Karpas-422 (cell line): ENCODE measurements at regions not wholly inside any gene's neighbourhood (a gene's known extent, or its start where the extent isn't known, plus 50 kb on each side); places are given as distances from the start of the nearest gene placed in this dataset.

Source experiments
- DNase-seq: peaks from one replicate; pipeline ENCODE4 v3.0.0-alpha.2; 2015
- H2AFZ ChIP-seq: fragments of 200-600 bp; sonication (generic); 2 replicates; pipeline ENCODE4 v1.6.1; 2014; ENCODE audit warnings: antibody characterized with exemption, low read length, mixed read lengths
- H3K27ac ChIP-seq: fragments of 200-600 bp; sonication (generic); 2 replicates; pipeline ENCODE4 v1.5.1; 2014; ENCODE audit warnings: mild to moderate bottlenecking, low read length, moderate library complexity
- H3K27me3 ChIP-seq: fragments of 200-600 bp; sonication (generic); 2 replicates; pipeline ENCODE4 v1.6.1; 2014; ENCODE audit warnings: low read length, mixed read lengths
- H3K36me3 ChIP-seq: fragments of 200-600 bp; sonication (generic); 2 replicates; pipeline ENCODE4 v1.6.1; 2014; ENCODE audit warnings: low read length, mixed read lengths; ENCODE audit not compliant: insufficient read depth
- H3K4me1 ChIP-seq: fragments of 200-600 bp; sonication (generic); 2 replicates; pipeline ENCODE4 v1.6.1; 2014; ENCODE audit warnings: mild to moderate bottlenecking, low read length, mixed read lengths
- H3K4me2 ChIP-seq: fragments of 200-600 bp; sonication (generic); 2 replicates; pipeline ENCODE4 v1.6.1; 2014; ENCODE audit warnings: low read length, low read depth, mild to moderate bottlenecking; ENCODE audit not compliant: poor library complexity, severe bottlenecking
- H3K4me3 ChIP-seq: fragments of 200-600 bp; sonication (generic); 2 replicates; pipeline ENCODE4 v1.5.1; 2014; ENCODE audit warnings: mild to moderate bottlenecking, antibody characterized with exemption, low read length, mixed read lengths
- H3K79me2 ChIP-seq: fragments of 200-600 bp; sonication (generic); 2 replicates; pipeline ENCODE4 v1.6.1; 2014; ENCODE audit warnings: mild to moderate bottlenecking, low read length, mixed read lengths
- H3K9ac ChIP-seq: fragments of 200-600 bp; sonication (generic); 2 replicates; pipeline ENCODE4 v1.6.0; 2014; ENCODE audit warnings: low read length
- H3K9me2 ChIP-seq: fragments of 200-600 bp; sonication (generic), shearing (Covaris generic); replicated peaks from 2 replicates; pipeline ENCODE4 v1.6.0; 2014; ENCODE audit warnings: mild to moderate bottlenecking, low read length, moderate library complexity; ENCODE audit not compliant: insufficient read depth
- H3K9me3 ChIP-seq: fragments of 300-700, 200-600 bp; sonication (generic); 2 replicates; pipeline ENCODE4 v1.6.1; 2014; ENCODE audit warnings: low read length, mixed read lengths
- H4K20me1 ChIP-seq: fragments of 200-600 bp; sonication (generic); 2 replicates; pipeline ENCODE4 v1.6.1; 2014; ENCODE audit warnings: mild to moderate bottlenecking, antibody characterized with exemption, low read length, low read depth; ENCODE audit not compliant: insufficient read depth

GRCh38 chr6:105941621-105942412 lies 144.3 kb upstream of the PRDM1 start:
- Histone ChIP-seq H3K9me2 (no peaks in the 10 kb centered on the region), H3K4me1 (no peaks in the 10 kb centered on the region), H3K27me3 (no peaks in the 10 kb centered on the region; the same call in 1 of the 2 replicates), H2AFZ (no peak overlapping the region), H3K4me3 (no peak overlapping the region), H3K27ac (no peak overlapping the region), H3K36me3 (no peaks in the 10 kb centered on the region), H3K79me2 (no peaks in the 10 kb centered on the region), H4K20me1 (no peaks in the 10 kb centered on the region), H3K9ac (no peak overlapping the region), H3K9me3 (no peaks in the 10 kb centered on the region), H3K4me2 (no peak overlapping the region)
- no peak for DNase-seq

- Histone ChIP-seq H3K9me3 (no peaks in the 10 kb centered on the region), H3K4me2 (no peak overlapping the region), H2AFZ (no peak overlapping the region), H3K9ac (no peak overlapping the region), H3K36me3 (no peaks in the 10 kb centered on the region), H3K4me3 (no peak overlapping the region), H3K27ac (no peak overlapping the region), H3K79me2 (no peaks in the 10 kb centered on the region), H3K27me3 (no peaks in the 10 kb centered on the region; the same call in 1 of the 2 replicates), H3K9me2 (no peaks in the 10 kb centered on the region), H4K20me1 (no peaks in the 10 kb centered on the region), H3K4me1 (no peaks in the 10 kb centered on the region)
- no peak for DNase-seq
Observed at GRCh38 chr6:105940990-105941389, 145.1 kb upstream of the PRDM1 start.

- no peaks in the 10 kb centered on the region for H3K79me2 ChIP-seq
- H3K27me3 ChIP-seq, result no peaks in the 10 kb centered on the region
- no peaks in the 10 kb centered on the region for H3K9me3 ChIP-seq
- no peaks in the 10 kb centered on the region for H3K36me3 ChIP-seq
- no peaks in the 10 kb centered on the region for H3K4me1 ChIP-seq
- H2AFZ ChIP-seq, result no peak overlapping the region
- DNase-seq, result no peak
- H3K4me2 ChIP-seq, result no peak overlapping the region
- H4K20me1 ChIP-seq, result no peaks in the 10 kb centered on the region
- no peaks in the 10 kb centered on the region for H3K9me2 ChIP-seq
- no peak overlapping the region for H3K27ac ChIP-seq
- no peak overlapping the region for H3K4me3 ChIP-seq
- H3K9ac ChIP-seq, result no peak overlapping the region
Observed at GRCh38 chr6:105936972-105937371, 149.2 kb upstream of the PRDM1 start.

- no peak overlapping the region for H3K9ac ChIP-seq
Observed at GRCh38 chr6:105935416-105935815, 150.7 kb upstream of the PRDM1 start.

GRCh38 chr6:105934708-105935107 lies 151.4 kb upstream of the PRDM1 start:
- Histone ChIP-seq H3K79me2 (no peaks in the 10 kb centered on the region), H3K4me2 (no peak overlapping the region), H3K4me3 (no peak overlapping the region), H3K9ac (no peak overlapping the region), H3K27ac (no peak overlapping the region), H3K4me1 (no peaks in the 10 kb centered on the region), H2AFZ (no peak overlapping the region), H3K9me2 (no peaks in the 10 kb centered on the region), H3K9me3 (no peaks in the 10 kb centered on the region), H3K36me3 (no peaks in the 10 kb centered on the region), H3K27me3 (no peaks in the 10 kb centered on the region), H4K20me1 (no peaks in the 10 kb centered on the region)
- no peak for DNase-seq

More at GRCh38 chr6:105935416-105935815, 150.7 kb upstream of the PRDM1 start:
- Histone ChIP-seq H4K20me1 (no peaks in the 10 kb centered on the region), H2AFZ (no peak overlapping the region), H3K27me3 (no peaks in the 10 kb centered on the region), H3K4me1 (no peaks in the 10 kb centered on the region), H3K9me2 (no peaks in the 10 kb centered on the region), H3K27ac (no peak overlapping the region), H3K4me3 (no peak overlapping the region), H3K4me2 (no peak overlapping the region), H3K79me2 (no peaks in the 10 kb centered on the region), H3K9me3 (no peaks in the 10 kb centered on the region), H3K36me3 (no peaks in the 10 kb centered on the region)
- DNase-seq, result no peak

- Histone ChIP-seq H3K27me3 (no peaks in the 10 kb centered on the region), H2AFZ (no peak overlapping the region), H3K79me2 (no peaks in the 10 kb centered on the region), H3K4me3 (no peak overlapping the region), H3K36me3 (no peaks in the 10 kb centered on the region), H3K9me3 (no peaks in the 10 kb centered on the region), H3K9me2 (no peaks in the 10 kb centered on the region), H3K4me2 (no peak overlapping the region), H3K9ac (no peak overlapping the region), H3K27ac (no peak overlapping the region), H4K20me1 (no peaks in the 10 kb centered on the region), H3K4me1 (peaks cover 2% of the 10 kb centered on the region)
- no peak for DNase-seq
Observed at GRCh38 chr6:105932440-105932839, 153.7 kb upstream of the PRDM1 start.

- Histone ChIP-seq H3K36me3 (no peaks in the 10 kb centered on the region), H3K4me1 (peaks cover 2% of the 10 kb centered on the region), H4K20me1 (no peaks in the 10 kb centered on the region), H3K9me2 (no peaks in the 10 kb centered on the region), H3K27me3 (no peaks in the 10 kb centered on the region), H3K27ac (no peak overlapping the region), H3K4me3 (no peak overlapping the region), H3K9ac (no peak overlapping the region), H2AFZ (no peak overlapping the region), H3K79me2 (no peaks in the 10 kb centered on the region), H3K9me3 (no peaks in the 10 kb centered on the region), H3K4me2 (no peak overlapping the region)
- no peak for DNase-seq
Observed at GRCh38 chr6:105929626-105930025, 156.5 kb upstream of the PRDM1 start.

- H4K20me1 ChIP-seq, result no peaks in the 10 kb centered on the region
- H3K27ac ChIP-seq, result no peak overlapping the region
- no peak overlapping the region for H3K4me2 ChIP-seq
- no peak overlapping the region for H2AFZ ChIP-seq
- H3K4me1 ChIP-seq, result peaks cover 2% of the 10 kb centered on the region
- no peaks in the 10 kb centered on the region for H3K36me3 ChIP-seq
- H3K9me3 ChIP-seq, result no peaks in the 10 kb centered on the region
- H3K9me2 ChIP-seq, result no peaks in the 10 kb centered on the region
- no peak for DNase-seq
- H3K9ac ChIP-seq, result no peak overlapping the region
- no peaks in the 10 kb centered on the region for H3K27me3 ChIP-seq
- H3K79me2 ChIP-seq, result no peaks in the 10 kb centered on the region
- H3K4me3 ChIP-seq, result no peak overlapping the region
Observed at GRCh38 chr6:105926318-105926717, 159.8 kb upstream of the PRDM1 start.
